HCT116 (cell line): ENCODE measurements at regions not wholly inside any gene's neighbourhood (a gene's known extent, or its start where the extent isn't known, plus 50 kb on each side); places are given as distances from the start of the nearest gene placed in this dataset.

Experiments used
- ATAC-seq: fragments of 200-7000 bp; cut with Tn5 transposase; 2 replicates; pipeline ENCODE4 v1.9.1; 2020; ENCODE audit warnings: mild to moderate bottlenecking, moderate library complexity
- BruUV-seq: library from RNA; stranded (reverse); fragments of 400-500 nt; replicated peaks from 2 replicates; lab custom pipeline; 2021; lab: Mats Ljungman, UMichigan
- CTCF ChIA-PET: fragments of 300-600 bp; sonication (Branson Sonifier 250); formaldehyde crosslinking; loops from one replicate; lab custom pipeline; 2021; ENCODE audit warnings: antibody characterized with exemption; lab: Charles Lee
- POLR2A ChIA-PET: fragments of 300-600, 350-600 bp; sonication (Branson Sonifier 250); formaldehyde crosslinking; loops from one replicate; lab custom pipeline; 2021; ENCODE audit warnings: antibody characterized with exemption; lab: Charles Lee
- RAD21 ChIA-PET, 2 experiments: fragments of 300-600 bp; sonication (Branson Sonifier 250); formaldehyde crosslinking; loops; one replicate each; lab custom pipeline; 2023; ENCODE audit warnings: low total read pairs in 2 of 2; ENCODE audit not compliant: uncharacterized antibody in 2 of 2, unreplicated experiment in 2 of 2, low non-redundant PET in 1 of 2; lab: Charles Lee
- DNase-seq: peaks from one replicate; pipeline ENCODE4 v3.0.0-alpha.2; 2010; ENCODE audit warnings: low read depth, low spot score
- H2AFZ ChIP-seq: fragments of 200-600 bp; shearing (Covaris generic), sonication (generic); 2 replicates; pipeline ENCODE4 v1.6.1; 2017; ENCODE audit warnings: low read depth, mixed run types, mixed read lengths, antibody characterized with exemption, low read length; ENCODE audit not compliant: poor library complexity, severe bottlenecking
- H3K27ac ChIP-seq: 2 replicates; pipeline ENCODE4 v1.5.1; 2012; ENCODE audit warnings: low read depth, low read length
- H3K27me3 ChIP-seq: fragments of 200-600 bp; sonication (generic); 2 replicates; pipeline ENCODE4 v1.6.1; 2016; ENCODE audit warnings: mixed run types, low read length, mixed read lengths; ENCODE audit not compliant: insufficient read depth
- H3K36me3 ChIP-seq, 2 experiments: fragments of 200-500 bp in 1 of 2; fragments of 200-600 bp in 1 of 2; sonication (Bioruptor generic) in 1 of 2; sonication (generic) in 1 of 2; 2 replicates each; pipeline versions ENCODE4 v1.5.1 to v1.6.1; 2014 to 2016; ENCODE audit warnings: low read length in 2 of 2, inconsistent platforms in 1 of 2, mixed read lengths in 1 of 2, mixed run types in 1 of 2; ENCODE audit not compliant: insufficient read depth in 2 of 2, control insufficient read depth in 1 of 2
- H3K4me1 ChIP-seq, 2 experiments: fragments of 200-600 bp in 1 of 2; sonication (generic) in 1 of 2; 2 replicates each; pipeline versions ENCODE4 v1.5.1 to v1.6.1; 2012 to 2017; ENCODE audit warnings: low read length in 2 of 2, inconsistent platforms in 1 of 2, mild to moderate bottlenecking in 1 of 2, mixed read lengths in 1 of 2, mixed run types in 1 of 2, moderate library complexity in 1 of 2; ENCODE audit not compliant: insufficient read depth in 2 of 2, control insufficient read depth in 1 of 2
- H3K4me2 ChIP-seq: fragments of 200-600 bp; sonication (generic); 2 replicates; pipeline ENCODE4 v1.6.1; 2017; ENCODE audit warnings: mixed run types, low read length, mixed read lengths
- H3K4me3 ChIP-seq, 2 experiments: fragments of 200-600 bp in 1 of 2; sonication (generic) in 1 of 2; replicated peaks in 1 of 2; 2 replicates each; pipeline ENCODE4 v1.5.1; 2011 to 2016; ENCODE audit warnings: low read length in 2 of 2, control low read depth in 1 of 2, low read depth in 1 of 2, mild to moderate bottlenecking in 1 of 2, mixed read lengths in 1 of 2, mixed run types in 1 of 2
- H3K79me2 ChIP-seq: fragments of 200-600 bp; sonication (generic); 2 replicates; pipeline ENCODE4 v1.6.1; 2017; ENCODE audit warnings: mild to moderate bottlenecking, mixed run types, low read length, moderate library complexity, mixed read lengths; ENCODE audit not compliant: insufficient read depth
- H3K9ac ChIP-seq: fragments of 200-600 bp; sonication (generic); 2 replicates; pipeline ENCODE4 v1.6.1; 2016; ENCODE audit warnings: low read length, mixed read lengths
- H3K9me2 ChIP-seq: fragments of 200-600 bp; sonication (generic), shearing (Covaris generic); 2 replicates; pipeline ENCODE4 v1.6.1; 2017; ENCODE audit warnings: mixed run types, mild to moderate bottlenecking, moderate library complexity; ENCODE audit not compliant: insufficient read depth
- H3K9me3 ChIP-seq, 2 experiments: fragments of 200-500 bp in 1 of 2; fragments of 200-600 bp in 1 of 2; sonication (Bioruptor generic) in 1 of 2; sonication (generic) in 1 of 2; 2 replicates each; pipeline ENCODE4 v1.6.1; 2014 to 2017; ENCODE audit warnings: low read length in 2 of 2, mixed read lengths in 2 of 2, inconsistent platforms in 1 of 2, low read depth in 1 of 2, mild to moderate bottlenecking in 1 of 2, mixed run types in 1 of 2, moderate library complexity in 1 of 2; ENCODE audit not compliant: control insufficient read depth in 1 of 2, insufficient read depth in 1 of 2
- H4K20me1 ChIP-seq: fragments of 200-600 bp; sonication (generic), shearing (Covaris generic); 2 replicates; pipeline ENCODE4 v1.6.1; 2017; ENCODE audit warnings: mixed run types, mild to moderate bottlenecking, moderate library complexity; ENCODE audit not compliant: insufficient read depth
- ATF3 ChIP-seq: IDR thresholded peaks from 2 replicates; pipeline ENCODE4 v1.6.1; 2012
- CEBPB ChIP-seq: IDR thresholded peaks from 2 replicates; pipeline ENCODE4 v1.6.1; 2012; ENCODE audit warnings: low read depth
- ELF1 ChIP-seq: IDR thresholded peaks from 2 replicates; pipeline ENCODE4 v1.6.1; 2012; ENCODE audit warnings: low read depth, borderline replicate concordance
- EZH2 ChIP-seq: fragments of 200-600 bp; sonication (generic); IDR thresholded peaks from 2 replicates; pipeline ENCODE4 v1.6.1; 2017; ENCODE audit warnings: antibody characterized with exemption, mixed run types
- POLR2A ChIP-seq: IDR thresholded peaks from 2 replicates; pipeline ENCODE4 v1.7.0; 2011; ENCODE audit warnings: borderline replicate concordance; ENCODE audit not compliant: insufficient read depth, insufficient read length; ENCODE audit errors: extremely low read depth
- POLR2AphosphoS5 ChIP-seq: IDR thresholded peaks from 2 replicates; pipeline ENCODE4 v1.6.1; 2011; ENCODE audit warnings: mild to moderate bottlenecking, low read depth, low read length, moderate library complexity
- SIN3A ChIP-seq: IDR thresholded peaks from 2 replicates; pipeline ENCODE4 v1.6.1; 2012; ENCODE audit warnings: low read depth
- SP1 ChIP-seq: IDR thresholded peaks from 2 replicates; pipeline ENCODE4 v1.6.1; 2012; ENCODE audit warnings: low read depth
- YY1 ChIP-seq: IDR thresholded peaks from 2 replicates; pipeline ENCODE4 v1.6.1; 2011; ENCODE audit warnings: low read length, low read depth, moderate library complexity, mild to moderate bottlenecking; ENCODE audit not compliant: insufficient replicate concordance; ENCODE audit errors: extremely low read depth
- ZBTB33 ChIP-seq: IDR thresholded peaks from 2 replicates; pipeline ENCODE4 v1.6.1; 2011; ENCODE audit warnings: mild to moderate bottlenecking, low read length, moderate library complexity; ENCODE audit not compliant: insufficient replicate concordance; ENCODE audit errors: extremely low read depth
- intact Hi-C: fragments of 100-400 bp; cut with micrococcal nuclease; formaldehyde crosslinking; loops from 2 replicates; pipeline ENCODE4 v1.10.0; 2022

- RAD21 ChIA-PET = no interaction called here
- Histone ChIP-seq H2AFZ (no peak overlapping the region), H3K36me3 (no peaks in the 10 kb centered on the region), H3K4me1 (no peaks in the 10 kb centered on the region), H3K9me3 (no peaks in the 10 kb centered on the region), H3K4me3 (no peak overlapping the region), H4K20me1 (no peaks in the 10 kb centered on the region), H3K27me3 (no peaks in the 10 kb centered on the region), H3K79me2 (no peaks in the 10 kb centered on the region), H3K4me2 (no peak overlapping the region), H3K27ac (no peak overlapping the region), H3K9me2 (no peaks in the 10 kb centered on the region), H3K9ac (no peak overlapping the region)
- intact Hi-C loops = no loop called here
- TF ChIP-seq CEBPB (no peak), ATF3 (no peak), YY1 (no peak), ELF1 (no peak), SP1 (no peak), ZBTB33 (no peak), POLR2AphosphoS5 (no peak), POLR2A (no peak), SIN3A (no peak), EZH2 (no peak)
- DNase-seq (no peak), ATAC-seq (no peak)
- BruUV-seq = no TSS peak
- POLR2A ChIA-PET = no interaction called here
- CTCF ChIA-PET = no interaction called here
Measured at GRCh38 chr3:26839001-26839400, 216.4 kb downstream of the LRRC3B start.
